Stimulated activated naive CD8-positive, alpha-beta T cell treated with anti-CD3 and anti-CD28 coated beads, Interleukin-15, amount 100 ng/mL, for 72 hours (primary cell): ENCODE measurements at regions not wholly inside any gene's neighbourhood (a gene's known extent, or its start where the extent isn't known, plus 50 kb on each side); places are given as distances from the start of the nearest gene placed in this dataset.
A peak's percentile ranks its signal among the peaks of the same experiment; 100 is the strongest.
"Not testable (repeated sequence)": the region's sequence is repeated elsewhere in the genome, so short reads cannot be mapped to it uniquely, and the experiment has no call there.

Source experiments
- ATAC-seq: fragments of 150-1000 bp; cut with Tn5 transposase; 2 replicates; pipeline ENCODE4 v1.10.0; 2021; ENCODE audit warnings: mild to moderate bottlenecking, moderate library complexity
- DNase-seq, 2 donors: peaks; one replicate each; pipeline ENCODE4 v3.0.0; 2021 to 2022
- H3K27ac Mint-ChIP-seq, 2 donors: one replicate each; pipeline ENCODE4 v1.8.0; 2022; ENCODE audit warnings: mild to moderate bottlenecking in 2 of 2, mixed read lengths in 2 of 2, moderate library complexity in 2 of 2
- H3K27me3 Mint-ChIP-seq: one replicate; pipeline ENCODE4 v1.8.0; 2022; ENCODE audit warnings: mixed read lengths
- H3K4me1 Mint-ChIP-seq: one replicate; pipeline ENCODE4 v1.8.0; 2022; ENCODE audit warnings: mild to moderate bottlenecking, mixed read lengths
- H3K4me3 Mint-ChIP-seq, 2 donors: one replicate each; pipeline ENCODE4 v1.8.0; 2022; ENCODE audit warnings: mild to moderate bottlenecking in 2 of 2, mixed read lengths in 2 of 2, moderate library complexity in 1 of 2
- H3K9me3 Mint-ChIP-seq, 2 donors: one replicate each; pipeline ENCODE4 v1.8.0; 2022; ENCODE audit warnings: mixed read lengths in 2 of 2

GRCh38 chr4:18105030-18106011 lies 83.8 kb upstream of the LCORL start:
- peaks cover 12% of the 10 kb centered on the region for H3K27me3 Mint-ChIP-seq
- ATAC-seq (no peak), DNase-seq (no peak)
- no peak overlapping the region for H3K27ac Mint-ChIP-seq
- no peak overlapping the region for H3K4me3 Mint-ChIP-seq
- no peaks in the 10 kb centered on the region for H3K4me1 Mint-ChIP-seq
- H3K9me3 Mint-ChIP-seq: no peaks in the 10 kb centered on the region

- Mint-ChIP-seq H3K9me3 (no peaks in the 10 kb centered on the region), H3K4me3 (no peak overlapping the region), H3K27ac (no peak overlapping the region), H3K4me1 (no peaks in the 10 kb centered on the region), H3K27me3 (peaks cover 12% of the 10 kb centered on the region)
- ATAC-seq (no peak), DNase-seq (no peak)
Measured at GRCh38 chr4:18103876-18104605, 82.5 kb upstream of the LCORL start.

GRCh38 chr4:18100657-18101056 lies 79.1 kb upstream of the LCORL start:
- H3K27ac Mint-ChIP-seq: no peak overlapping the region
- no peaks in the 10 kb centered on the region for H3K4me1 Mint-ChIP-seq
- H3K4me3 Mint-ChIP-seq: no peak overlapping the region
- no peak for DNase-seq
- no peaks in the 10 kb centered on the region for H3K9me3 Mint-ChIP-seq
- no peak for ATAC-seq
- no peaks in the 10 kb centered on the region for H3K27me3 Mint-ChIP-seq

GRCh38 chr4:18090447-18090846 lies 68.9 kb upstream of the LCORL start:
- H3K4me1 Mint-ChIP-seq, H3K4me3 Mint-ChIP-seq, ATAC-seq, H3K27ac Mint-ChIP-seq, DNase-seq, H3K9me3 Mint-ChIP-seq: not testable (repeated sequence)
- peaks cover 25% of the 10 kb centered on the region for H3K27me3 Mint-ChIP-seq

GRCh38 chr4:18082236-18082635 lies 60.7 kb upstream of the LCORL start:
- Mint-ChIP-seq H3K27ac (no peak overlapping the region), H3K27me3 (peaks cover 37% of the 10 kb centered on the region), H3K4me1 (no peaks in the 10 kb centered on the region), H3K9me3 (no peaks in the 10 kb centered on the region), H3K4me3 (no peak overlapping the region)
- ATAC-seq (no peak), DNase-seq (no peak)

GRCh38 chr4:18081708-18082107 lies 60.2 kb upstream of the LCORL start:
- H3K27me3 Mint-ChIP-seq: peaks cover 32% of the 10 kb centered on the region
- ATAC-seq (no peak), DNase-seq (no peak)
- no peak overlapping the region for H3K27ac Mint-ChIP-seq
- H3K4me3 Mint-ChIP-seq: no peak overlapping the region
- no peaks in the 10 kb centered on the region for H3K9me3 Mint-ChIP-seq
- no peaks in the 10 kb centered on the region for H3K4me1 Mint-ChIP-seq

- Mint-ChIP-seq H3K27ac (no peak overlapping the region), H3K4me1 (peaks cover 5% of the 10 kb centered on the region), H3K4me3 (no peak overlapping the region), H3K27me3 (peaks cover 14% of the 10 kb centered on the region), H3K9me3 (peaks cover 5 to 9% of the 10 kb centered on the region in 2 donors)
- ATAC-seq: no peak
- DNase-seq: no peak
Measured at GRCh38 chr4:18077808-18078207, 56.3 kb upstream of the LCORL start.

- Mint-ChIP-seq H3K27ac (no peak overlapping the region), H3K9me3 (peaks cover 5 to 9% of the 10 kb centered on the region in 2 donors), H3K27me3 (peaks cover 28% of the 10 kb centered on the region), H3K4me1 (peaks cover 5% of the 10 kb centered on the region), H3K4me3 (no peak overlapping the region)
- ATAC-seq (peak; percentile 75), DNase-seq (peak; percentile 23 to 52)
Measured at GRCh38 chr4:18075823-18076433, 54.4 kb upstream of the LCORL start.

- Mint-ChIP-seq H3K4me3 (no peak overlapping the region), H3K27ac (no peak overlapping the region), H3K9me3 (peaks cover 5 to 9% of the 10 kb centered on the region in 2 donors), H3K4me1 (peaks cover 5% of the 10 kb centered on the region), H3K27me3 (peaks cover 45% of the 10 kb centered on the region)
- ATAC-seq: no peak
- DNase-seq: no peak
Measured at GRCh38 chr4:18071894-18072293, 50.3 kb upstream of the LCORL start.
